HG03571 (cell line): ENCODE measurements at regions not wholly inside any gene's neighbourhood (a gene's known extent, or its start where the extent isn't known, plus 50 kb on each side); places are given as distances from the start of the nearest gene placed in this dataset.

Experiments
- ATAC-seq: cut with Tn5 transposase; IDR thresholded peaks from one replicate; pipeline ENCODE4 v1.9.1; 2021; ENCODE audit not compliant: unreplicated experiment

DNA sequence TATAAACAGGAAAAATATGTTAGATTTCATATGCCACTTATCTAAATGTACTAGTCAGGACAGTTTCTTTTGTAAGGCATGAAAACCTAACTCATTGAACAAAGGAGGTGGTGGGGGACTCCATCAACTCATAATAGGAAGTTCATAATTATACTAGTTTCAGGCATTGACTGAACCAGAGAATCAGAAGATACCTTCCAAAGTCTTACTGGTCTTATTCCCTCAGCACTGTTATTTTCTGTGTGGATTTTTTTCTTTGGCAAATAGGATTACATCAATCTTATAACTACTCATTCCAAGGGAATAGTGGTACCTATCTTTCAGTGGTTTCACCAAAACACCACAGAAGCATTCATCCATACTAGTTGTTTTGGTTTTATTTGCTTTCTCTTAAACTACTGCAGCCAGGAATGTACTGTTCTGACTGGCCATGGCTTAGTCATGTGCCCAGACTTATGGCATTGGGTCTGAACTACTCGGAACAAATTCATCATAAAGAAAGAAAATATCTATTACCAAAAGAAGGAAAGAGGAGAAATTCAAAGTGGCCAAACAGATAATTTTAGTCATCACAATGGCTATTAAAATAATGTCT is 273.9 kb downstream of the ARAP2 start:
- no peak for ATAC-seq

DNA sequence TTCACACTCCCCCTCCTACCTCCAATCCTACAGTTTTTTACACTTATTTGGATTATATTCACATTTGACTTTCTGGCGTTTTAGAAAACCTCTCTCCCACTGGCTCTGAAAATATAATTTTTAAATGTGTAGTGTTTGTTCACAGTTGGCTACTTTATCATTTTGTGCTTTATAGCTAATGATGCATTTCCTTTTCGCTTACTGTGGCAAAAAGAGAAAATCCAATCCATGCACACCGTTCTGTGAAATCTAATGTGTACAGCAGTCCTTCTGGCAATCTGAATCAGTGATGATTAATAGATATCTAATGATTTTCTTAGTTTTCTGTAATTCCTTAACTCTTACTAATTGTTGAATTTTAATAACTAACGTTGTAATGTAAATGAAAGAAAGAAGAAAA is 271.5 kb downstream of the ARAP2 start:
- ATAC-seq: no peak

DNA sequence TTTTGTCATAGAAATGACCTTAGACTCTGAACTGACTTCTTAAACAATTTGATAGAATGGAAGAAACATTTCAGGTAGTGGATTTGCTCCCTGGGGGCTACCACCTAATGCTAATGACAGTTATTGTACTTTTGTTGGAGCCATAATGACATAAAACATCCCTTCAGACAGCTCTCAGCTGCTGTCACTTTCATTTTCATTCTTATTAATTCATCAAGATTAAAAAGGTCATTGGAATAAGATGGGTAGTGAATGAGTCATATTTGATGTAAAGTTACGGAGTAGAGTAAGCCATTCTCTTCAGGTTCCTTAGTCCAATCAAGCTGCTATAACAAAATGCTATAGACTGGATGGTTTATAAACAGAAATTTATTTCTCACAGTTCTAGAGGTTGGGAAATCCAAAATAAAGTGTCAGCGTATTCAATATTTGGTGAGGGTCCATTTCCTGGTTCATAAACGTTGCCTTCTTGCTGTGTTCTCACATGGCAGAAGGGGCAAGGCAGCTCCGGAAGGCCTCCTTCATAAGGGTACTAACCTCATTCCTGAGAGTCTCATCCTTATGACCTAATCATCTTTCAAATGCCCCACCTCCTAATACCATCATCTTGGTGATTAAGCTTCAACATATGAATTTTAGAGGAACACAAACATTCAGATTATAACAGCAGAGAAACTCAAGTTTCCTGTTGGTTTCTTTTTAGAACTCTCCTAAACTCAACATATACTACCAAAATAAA is 268.5 kb downstream of the ARAP2 start:
- ATAC-seq: no peak

DNA sequence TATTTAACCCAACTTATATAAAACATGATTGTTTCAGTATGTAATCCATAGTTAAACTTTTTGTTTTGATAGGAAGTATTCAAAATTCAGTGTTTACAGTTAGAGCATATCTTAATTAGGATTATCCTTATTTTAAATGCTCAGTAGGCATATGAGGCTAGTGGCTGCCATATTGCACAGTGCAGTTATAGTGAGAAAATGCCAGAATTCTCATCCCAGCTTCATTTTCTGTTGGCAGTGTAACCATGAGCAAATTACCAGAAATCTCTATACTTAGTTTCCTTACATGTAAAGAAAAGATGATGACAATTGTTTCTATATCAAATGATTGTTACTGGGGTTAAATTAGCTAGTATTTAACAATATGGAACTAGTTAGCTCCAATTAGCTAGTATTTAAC is 265.8 kb downstream of the ARAP2 start:
- no peak for ATAC-seq

DNA sequence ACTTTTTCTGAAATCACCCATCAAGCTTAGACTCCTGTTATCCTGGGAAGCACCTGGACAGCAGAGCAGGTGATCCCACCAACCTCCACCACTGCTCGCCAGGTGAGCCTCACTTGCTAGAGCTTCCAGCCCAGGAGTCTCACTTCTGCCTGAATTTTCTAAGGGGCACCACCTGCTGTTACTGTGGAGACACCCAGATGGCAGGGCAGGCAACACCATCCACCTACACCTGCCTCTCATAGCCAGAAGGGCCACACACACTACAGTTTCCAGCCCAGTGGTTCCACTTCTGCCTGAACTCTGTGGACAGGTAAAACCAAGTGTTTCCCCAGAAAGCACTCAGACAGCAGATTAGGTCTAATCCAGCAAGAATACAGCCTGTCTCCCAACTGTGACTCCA is 262.0 kb downstream of the ARAP2 start:
- ATAC-seq: no peak

DNA sequence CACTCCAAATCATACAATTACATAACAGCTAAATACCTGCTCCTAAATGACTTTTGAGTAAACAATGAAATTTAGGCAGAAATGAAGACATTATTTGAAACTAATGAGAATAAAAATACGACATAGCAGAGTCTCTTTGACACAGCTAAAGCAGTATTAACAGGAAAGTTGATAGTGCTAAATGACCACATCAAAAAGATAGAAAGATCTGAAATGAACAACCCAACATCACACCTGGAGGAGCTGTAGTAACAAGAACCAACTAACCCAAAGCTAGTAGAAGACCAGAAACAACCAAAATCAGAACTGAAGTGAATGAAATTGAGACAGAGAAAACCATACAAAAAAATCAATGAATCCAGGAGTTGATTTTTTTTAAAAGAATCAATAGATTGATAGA is 257.8 kb downstream of the ARAP2 start:
- no peak for ATAC-seq

DNA sequence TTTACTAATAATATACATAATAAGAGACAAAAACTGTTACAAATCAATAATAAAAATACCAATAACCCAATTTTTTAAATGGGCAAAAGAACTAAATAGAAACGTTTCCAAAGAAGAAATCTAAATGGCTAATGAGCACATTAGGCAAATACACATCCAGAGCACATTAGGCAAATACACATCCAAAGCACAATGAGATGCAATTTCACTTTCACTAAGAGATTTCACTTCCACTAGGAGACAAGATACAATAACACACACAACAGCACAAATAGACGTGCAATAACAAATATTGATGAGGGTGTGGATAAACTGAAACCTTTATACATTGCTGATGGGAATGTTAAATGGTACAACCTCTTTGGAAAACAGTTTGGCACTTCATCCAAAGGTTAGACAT is 250.7 kb downstream of the ARAP2 start:
- ATAC-seq: no peak

DNA sequence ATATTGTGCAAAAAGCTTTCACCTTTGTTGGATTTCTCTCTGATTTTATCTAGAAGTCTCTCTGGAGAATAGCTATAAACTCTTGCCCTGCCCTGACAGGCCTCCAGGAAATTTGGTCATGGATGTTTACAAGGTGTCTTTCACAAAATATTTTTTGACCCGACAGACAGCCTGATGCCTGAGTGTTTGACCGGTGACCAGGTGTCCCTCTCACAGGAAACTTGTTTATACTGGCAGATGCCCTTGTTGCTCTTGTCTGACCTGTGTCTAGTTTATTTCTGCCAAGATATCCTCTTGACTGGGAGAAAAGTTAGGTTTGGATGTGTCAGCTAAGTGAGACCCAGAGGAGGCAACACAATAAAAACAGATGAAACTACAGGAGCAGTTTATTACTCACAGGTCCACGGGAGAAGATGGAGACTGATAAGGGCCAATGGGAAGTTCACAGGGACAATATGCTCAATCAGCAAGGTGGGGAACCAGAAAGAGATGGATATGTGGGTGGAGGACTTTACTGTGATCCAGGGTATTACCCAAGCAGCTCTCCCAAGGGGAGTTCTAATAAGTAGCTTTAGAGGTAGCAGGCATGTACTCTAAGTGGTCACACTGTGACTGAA is 243.3 kb downstream of the ARAP2 start:
- no peak for ATAC-seq

DNA sequence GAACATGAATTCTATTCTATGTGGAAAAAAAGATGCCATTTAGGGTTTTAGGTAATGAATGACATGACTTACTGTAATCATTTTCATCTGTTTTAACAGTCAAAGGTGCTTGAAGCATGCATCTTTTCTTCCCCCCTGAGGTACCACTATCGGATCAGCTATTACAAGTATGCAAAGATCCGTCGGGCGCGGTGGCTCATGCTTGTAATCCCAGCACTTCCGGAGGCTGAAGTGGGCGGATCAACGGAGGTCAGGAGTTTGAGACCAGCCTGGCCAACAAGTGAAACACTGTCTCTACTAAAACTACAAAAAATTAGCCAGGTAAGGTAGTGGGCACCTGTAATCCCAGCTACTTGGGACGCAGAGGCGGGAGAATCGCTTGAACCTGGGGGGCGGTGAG is 241.3 kb downstream of the ARAP2 start:
- no peak for ATAC-seq

DNA sequence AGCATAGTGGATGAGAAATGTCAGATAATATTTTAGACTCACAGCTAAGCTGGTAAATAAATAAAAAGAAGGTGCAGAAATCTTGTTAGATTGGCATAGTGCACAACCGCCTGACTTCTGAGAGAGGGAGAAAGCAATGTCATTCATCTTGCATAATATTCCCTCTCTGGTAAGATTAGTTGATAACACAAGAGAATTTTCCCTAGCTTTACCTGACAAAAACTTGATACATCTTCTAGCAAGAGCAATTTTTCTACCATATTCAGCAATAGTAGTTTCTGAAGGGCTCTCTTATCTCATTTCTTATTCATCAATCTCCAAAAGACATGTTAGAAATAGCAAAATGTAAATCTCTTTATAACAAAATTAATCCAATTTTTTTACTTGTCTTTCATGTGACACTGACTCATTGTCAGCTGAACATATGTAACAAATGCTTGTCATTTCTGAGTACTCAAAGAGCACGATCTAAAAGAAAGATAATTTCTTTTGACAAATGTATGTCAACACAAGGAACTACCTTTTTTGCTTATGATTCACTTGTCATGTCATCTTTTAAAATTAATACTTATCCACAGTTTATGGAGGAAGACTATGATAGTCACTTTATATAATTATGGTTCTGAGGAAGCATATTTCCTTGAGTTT is 240.0 kb downstream of the ARAP2 start:
- no peak for ATAC-seq

DNA sequence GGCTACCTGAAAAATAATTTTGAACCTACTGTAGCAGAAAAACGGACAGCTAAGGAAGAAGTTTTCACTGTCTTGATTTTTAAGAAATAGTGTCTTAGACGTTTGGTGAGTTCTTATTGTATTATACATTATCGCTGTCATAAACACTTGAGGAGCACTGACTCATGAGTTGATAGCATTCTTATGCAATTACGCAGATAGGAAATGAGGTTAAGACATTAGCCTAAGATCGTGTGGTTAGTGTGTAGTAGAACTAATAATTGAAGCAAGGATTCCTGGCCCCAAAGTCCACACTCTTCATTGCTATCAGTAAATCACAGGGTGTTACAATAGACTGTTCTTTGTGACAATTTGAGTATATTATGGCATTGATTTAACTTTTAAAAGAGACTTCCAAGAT is 238.1 kb downstream of the ARAP2 start:
- ATAC-seq: no peak

DNA sequence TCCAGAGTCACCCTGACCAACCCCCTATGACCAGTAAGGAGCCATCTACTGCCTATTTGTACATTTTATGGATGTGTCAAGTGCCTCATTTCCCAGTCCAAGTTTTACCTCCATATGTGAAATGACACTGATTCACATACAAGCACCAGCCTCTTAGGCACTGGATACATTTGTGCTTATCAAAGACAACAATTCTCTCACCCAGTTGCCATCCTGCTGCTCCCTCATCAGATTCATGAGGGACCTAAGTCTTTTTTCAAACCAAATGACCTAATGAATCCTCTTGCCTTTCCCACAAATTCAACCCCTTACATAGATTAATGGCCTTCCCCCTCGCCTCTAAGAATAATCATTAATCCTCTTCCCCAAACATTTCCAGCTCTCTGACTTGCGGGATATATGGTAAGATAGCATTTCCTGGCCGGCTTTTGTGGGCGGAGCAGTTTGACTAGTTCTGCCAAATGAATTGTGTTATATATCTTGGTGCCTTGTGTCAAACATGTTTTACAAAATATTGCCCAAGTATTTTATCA is 233.9 kb downstream of the ARAP2 start:
- no peak for ATAC-seq

DNA sequence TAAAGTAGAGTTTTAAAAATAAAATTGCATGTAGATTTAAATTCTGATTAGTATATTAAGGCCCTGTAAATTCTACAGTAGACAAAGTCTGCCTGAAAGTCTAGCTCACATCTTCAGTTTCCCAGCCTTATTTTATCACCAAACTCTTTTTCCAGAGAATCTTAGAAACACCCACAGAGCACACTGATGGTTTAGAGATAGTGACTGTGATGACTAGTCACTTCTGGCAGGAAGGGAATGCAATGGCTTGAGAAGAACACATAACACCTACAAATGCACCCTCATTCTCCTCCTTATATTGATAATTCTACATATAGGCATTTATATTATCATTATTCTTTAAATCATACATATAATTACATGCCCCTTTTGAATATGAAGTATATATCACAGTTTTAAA is 232.9 kb downstream of the ARAP2 start:
- no peak for ATAC-seq

DNA sequence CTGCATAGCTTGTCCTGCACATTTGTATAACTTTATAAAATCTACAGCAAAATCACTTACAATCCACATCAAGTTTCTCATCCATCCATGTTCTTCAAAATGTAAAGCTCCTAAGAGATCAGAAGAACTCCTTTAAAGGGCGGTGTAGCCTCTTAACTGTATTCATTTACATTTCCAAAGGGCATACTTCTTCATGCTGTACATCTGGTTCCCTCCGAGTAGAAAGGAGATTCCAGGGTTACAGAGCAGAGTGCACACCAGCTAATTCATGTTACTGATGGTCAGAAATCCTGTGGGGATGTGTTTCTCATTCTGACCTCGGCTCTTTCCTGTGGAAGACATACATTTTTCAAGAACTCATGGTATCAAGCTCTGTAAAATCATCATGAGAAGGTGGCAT is 231.8 kb downstream of the ARAP2 start:
- ATAC-seq: no peak

DNA sequence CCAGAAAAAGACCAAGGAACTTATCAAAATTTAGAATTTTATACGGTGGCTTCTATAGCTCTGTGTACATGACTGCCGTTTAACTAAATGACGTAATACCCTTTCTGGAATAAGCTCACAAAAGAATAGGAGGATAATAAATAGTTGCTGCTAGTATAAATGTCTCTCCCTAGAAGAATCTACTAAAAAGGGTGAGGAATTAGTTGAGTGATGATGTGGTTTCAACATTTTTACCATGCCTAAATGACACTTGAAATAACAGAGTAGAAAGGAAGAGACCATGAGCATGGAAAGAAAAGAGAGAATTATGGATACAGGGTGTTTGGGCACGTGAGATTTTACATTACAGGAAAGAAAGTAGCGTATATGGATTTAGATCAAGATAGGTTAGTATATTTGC is 231.1 kb downstream of the ARAP2 start:
- ATAC-seq: no peak
